ENCODE measurements at regions not wholly inside any gene's neighbourhood (a gene's known extent, or its start where the extent isn't known, plus 50 kb on each side); places are given as distances from the start of the nearest gene placed in this dataset.

GRCh38 chr5:123928401-123928800 lies 416.4 kb downstream of the CSNK1G3 start:
- TF ChIP-seq MAX (IDR thresholded peaks at IDR 0.05): no peak
- TF ChIP-seq JUND (IDR thresholded peaks at IDR 0.05): no peak
- no peak for TF ChIP-seq CTCF (IDR thresholded peaks at IDR 0.05; ENCODE audit: low read depth, low read length, missing input control)
- no peak for TF ChIP-seq GABPA (IDR thresholded peaks at IDR 0.05 in 1 of 2, conservative IDR thresholded peaks at IDR 0.05 in 1 of 2)
- TF ChIP-seq FOXA1 (IDR thresholded peaks at IDR 0.05): no peak
- no peak for TF ChIP-seq RAD21 (IDR thresholded peaks at IDR 0.05)
